Mononuclear cell (primary cell): ENCODE measurements at regions not wholly inside any gene's neighbourhood (a gene's known extent, or its start where the extent isn't known, plus 50 kb on each side); places are given as distances from the start of the nearest gene placed in this dataset.
"Not testable (repeated sequence)": the region's sequence is repeated elsewhere in the genome, so short reads cannot be mapped to it uniquely, and the experiment has no call there.

Experiments
- H3K27me3 ChIP-seq: 2 replicates; pipeline ENCODE4 v1.6.0; 2011; ENCODE audit warnings: low read length, control low read depth; ENCODE audit not compliant: insufficient read depth
- H3K4me1 ChIP-seq: 2 replicates; pipeline ENCODE4 v1.5.1; 2011; ENCODE audit warnings: mild to moderate bottlenecking, low read length, control low read depth; ENCODE audit not compliant: insufficient read depth
- H3K4me3 ChIP-seq: 2 replicates; pipeline ENCODE4 v1.5.1; 2011; ENCODE audit warnings: mild to moderate bottlenecking, low read length, moderate library complexity
- H3K9me3 ChIP-seq: 2 replicates; pipeline ENCODE4 v1.5.1; 2011; ENCODE audit warnings: low read depth, mild to moderate bottlenecking, control low read depth, low read length

- not testable (repeated sequence) for H3K9me3 ChIP-seq, H3K27me3 ChIP-seq, H3K4me3 ChIP-seq, H3K4me1 ChIP-seq
Observed at GRCh38 chr6:132184966-132185365, 216.3 kb downstream of the MOXD1 start.

- H3K9me3 ChIP-seq = no peaks in the 10 kb centered on the region
- H3K27me3 ChIP-seq = no peaks in the 10 kb centered on the region
- no peaks in the 10 kb centered on the region for H3K4me1 ChIP-seq
- H3K4me3 ChIP-seq = no peak overlapping the region
Observed at GRCh38 chr6:132179955-132180354, 221.3 kb downstream of the MOXD1 start.

- Histone ChIP-seq H3K4me3 (no peak overlapping the region), H3K4me1 (no peaks in the 10 kb centered on the region), H3K27me3 (no peaks in the 10 kb centered on the region), H3K9me3 (no peaks in the 10 kb centered on the region)
Observed at GRCh38 chr6:132174919-132175318, 223.7 kb upstream of the CCN2 start.

- Histone ChIP-seq H3K4me3 (no peak overlapping the region), H3K27me3 (no peaks in the 10 kb centered on the region), H3K4me1 (no peaks in the 10 kb centered on the region), H3K9me3 (no peaks in the 10 kb centered on the region)
Observed at GRCh38 chr6:132168961-132169360, 217.8 kb upstream of the CCN2 start.

- H3K4me1 ChIP-seq = no peaks in the 10 kb centered on the region
- H3K4me3 ChIP-seq = no peak overlapping the region
- no peaks in the 10 kb centered on the region for H3K9me3 ChIP-seq
- H3K27me3 ChIP-seq = no peaks in the 10 kb centered on the region
Observed at GRCh38 chr6:132167929-132168892, 217.0 kb upstream of the CCN2 start.

- H3K27me3 ChIP-seq = no peaks in the 10 kb centered on the region
- no peak overlapping the region for H3K4me3 ChIP-seq
- no peaks in the 10 kb centered on the region for H3K4me1 ChIP-seq
- H3K9me3 ChIP-seq = no peaks in the 10 kb centered on the region
Observed at GRCh38 chr6:132166526-132167051, 215.4 kb upstream of the CCN2 start.

GRCh38 chr6:132165677-132166076 is 214.5 kb upstream of the CCN2 start:
- Histone ChIP-seq H3K9me3 (no peaks in the 10 kb centered on the region), H3K4me1 (no peaks in the 10 kb centered on the region), H3K4me3 (no peak overlapping the region), H3K27me3 (no peaks in the 10 kb centered on the region)

GRCh38 chr6:132161283-132161682 is 210.1 kb upstream of the CCN2 start:
- Histone ChIP-seq H3K4me3 (no peak overlapping the region), H3K27me3 (no peaks in the 10 kb centered on the region), H3K4me1 (no peaks in the 10 kb centered on the region), H3K9me3 (no peaks in the 10 kb centered on the region)

GRCh38 chr6:132153221-132153898 is 202.2 kb upstream of the CCN2 start:
- H3K4me1 ChIP-seq = no peaks in the 10 kb centered on the region
- H3K4me3 ChIP-seq = no peak overlapping the region
- no peaks in the 10 kb centered on the region for H3K27me3 ChIP-seq
- no peaks in the 10 kb centered on the region for H3K9me3 ChIP-seq

- Histone ChIP-seq H3K4me1 (no peaks in the 10 kb centered on the region), H3K4me3 (no peak overlapping the region), H3K9me3 (no peaks in the 10 kb centered on the region), H3K27me3 (no peaks in the 10 kb centered on the region)
Observed at GRCh38 chr6:132147530-132148011, 196.4 kb upstream of the CCN2 start.

GRCh38 chr6:132144456-132144855 is 193.3 kb upstream of the CCN2 start:
- Histone ChIP-seq H3K4me3 (no peak overlapping the region), H3K4me1 (no peaks in the 10 kb centered on the region), H3K9me3 (no peaks in the 10 kb centered on the region), H3K27me3 (no peaks in the 10 kb centered on the region)

- H3K4me1 ChIP-seq = no peaks in the 10 kb centered on the region
- no peaks in the 10 kb centered on the region for H3K27me3 ChIP-seq
- H3K9me3 ChIP-seq = no peaks in the 10 kb centered on the region
- no peak overlapping the region for H3K4me3 ChIP-seq
Observed at GRCh38 chr6:132143258-132143657, 192.1 kb upstream of the CCN2 start.

GRCh38 chr6:132142768-132143167 is 191.6 kb upstream of the CCN2 start:
- Histone ChIP-seq H3K4me3 (no peak overlapping the region), H3K9me3 (no peaks in the 10 kb centered on the region), H3K27me3 (no peaks in the 10 kb centered on the region), H3K4me1 (no peaks in the 10 kb centered on the region)

GRCh38 chr6:132142308-132142707 is 191.1 kb upstream of the CCN2 start:
- H3K4me3 ChIP-seq = no peak overlapping the region
- no peaks in the 10 kb centered on the region for H3K9me3 ChIP-seq
- H3K4me1 ChIP-seq = no peaks in the 10 kb centered on the region
- H3K27me3 ChIP-seq = no peaks in the 10 kb centered on the region

- no peaks in the 10 kb centered on the region for H3K4me1 ChIP-seq
- H3K4me3 ChIP-seq = no peak overlapping the region
Observed at GRCh38 chr6:132140189-132140588, 189.0 kb upstream of the CCN2 start.

More at GRCh38 chr6:132140189-132140588, 189.0 kb upstream of the CCN2 start:
- Histone ChIP-seq H3K9me3 (no peaks in the 10 kb centered on the region), H3K27me3 (no peaks in the 10 kb centered on the region)
